HL-60 (cell line): ENCODE measurements at regions not wholly inside any gene's neighbourhood (a gene's known extent, or its start where the extent isn't known, plus 50 kb on each side); places are given as distances from the start of the nearest gene placed in this dataset.

Experiments used
- DNase-seq, 2 experiments: peaks; one replicate each; pipeline ENCODE4 v3.0.0-alpha.2; 2010 to 2020; ENCODE audit warnings: low read depth in 1 of 2, low spot score in 1 of 2
- H3K27ac ChIP-seq: fragments of 250-450 bp; sonication (Bioruptor Pico); replicated peaks from 2 replicates; pipeline ENCODE4 v1.5.1; 2020; ENCODE audit warnings: mild to moderate bottlenecking, moderate library complexity
- H3K27me3 ChIP-seq: fragments of 250-450 bp; sonication (Bioruptor Pico); 2 replicates; pipeline ENCODE4 v1.5.1; 2021; ENCODE audit warnings: mild to moderate bottlenecking, moderate library complexity; ENCODE audit not compliant: insufficient read depth, poor library complexity, severe bottlenecking
- H3K4me3 ChIP-seq: replicated peaks from 2 replicates; pipeline ENCODE4 v1.5.1; 2011; ENCODE audit warnings: mild to moderate bottlenecking, control low read depth, low read length; ENCODE audit not compliant: insufficient read depth
- CTCF ChIP-seq: IDR thresholded peaks from one replicate; pipeline ENCODE4 v1.5.1; 2011; ENCODE audit warnings: low read length, control low read depth, inconsistent platforms; ENCODE audit not compliant: insufficient read depth
- GABPA ChIP-seq: IDR thresholded peaks from 2 replicates; pipeline ENCODE4 v1.6.1; 2012; ENCODE audit warnings: low read depth
- POLR2AphosphoS5 ChIP-seq: IDR thresholded peaks from 2 replicates; pipeline ENCODE4 v1.6.1; 2012; ENCODE audit warnings: low read depth
- REST ChIP-seq: IDR thresholded peaks from 2 replicates; pipeline ENCODE4 v1.6.1; 2012; ENCODE audit warnings: low read depth; ENCODE audit not compliant: insufficient replicate concordance
- SPI1 ChIP-seq: IDR thresholded peaks from 2 replicates; pipeline ENCODE4 v1.6.1; 2012; ENCODE audit warnings: low read depth, mild to moderate bottlenecking, borderline replicate concordance

GRCh38 chr9:29439961-29440360, 1866.7 kb upstream of the C9orf72 start:
- no peak for DNase-seq
- TF ChIP-seq POLR2AphosphoS5 (no peak), REST (no peak), SPI1 (no peak), CTCF (no peak), GABPA (no peak)
- Histone ChIP-seq H3K4me3 (no peak overlapping the region), H3K27ac (no peak overlapping the region), H3K27me3 (no peaks in the 10 kb centered on the region)

DNA sequence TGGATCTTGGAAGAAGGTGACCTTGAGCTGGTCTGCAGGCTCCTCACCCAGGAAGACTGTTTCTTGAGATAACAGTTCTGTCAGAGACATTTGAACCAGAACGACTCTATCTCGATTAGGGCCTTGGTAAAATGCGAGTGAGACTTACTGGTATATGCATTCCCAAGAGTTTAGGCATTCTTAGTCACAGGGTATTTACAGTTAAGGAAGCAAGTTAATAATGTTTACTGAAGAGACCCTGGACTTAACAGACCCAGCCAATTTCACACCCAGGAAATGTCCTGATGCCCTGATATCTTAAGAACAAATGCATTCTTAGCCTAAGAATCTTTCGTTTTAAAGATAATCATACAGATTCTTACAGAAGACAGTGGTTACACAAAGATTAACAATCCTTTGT, 1867.2 kb upstream of the C9orf72 start:
- TF ChIP-seq CTCF (no peak), SPI1 (no peak), GABPA (no peak), REST (no peak), POLR2AphosphoS5 (no peak)
- Histone ChIP-seq H3K27me3 (no peaks in the 10 kb centered on the region), H3K27ac (no peak overlapping the region), H3K4me3 (no peak overlapping the region)
- DNase-seq: no peak

GRCh38 chr9:29445751-29446150, 1872.5 kb upstream of the C9orf72 start:
- Histone ChIP-seq H3K27ac (no peak overlapping the region), H3K27me3 (no peaks in the 10 kb centered on the region), H3K4me3 (no peak overlapping the region)
- no peak for DNase-seq
- TF ChIP-seq CTCF (no peak), REST (no peak), POLR2AphosphoS5 (no peak), GABPA (no peak), SPI1 (no peak)
